Activated B cell treated with CpG ODN at 0.5 μM for 24 hours (primary cell): ENCODE measurements at regions not wholly inside any gene's neighbourhood (a gene's known extent, or its start where the extent isn't known, plus 50 kb on each side); places are given as distances from the start of the nearest gene placed in this dataset.

Experiments
- ATAC-seq: fragments of 200-7000 bp; cut with Tn5 transposase; one replicate; pipeline ENCODE4 v1.10.0; 2021; ENCODE audit warnings: low read depth, mild to moderate bottlenecking, moderate library complexity
- CTCF ChIA-PET: fragments of 350-600 bp; sonication (Branson Sonifier 250); formaldehyde crosslinking; loops from one replicate; lab custom pipeline; 2021; ENCODE audit warnings: antibody characterized with exemption; lab: Charles Lee
- POLR2A ChIA-PET: fragments of 350-600 bp; sonication (Branson Sonifier 250); formaldehyde crosslinking; loops from one replicate; lab custom pipeline; 2021; ENCODE audit warnings: antibody characterized with exemption; lab: Charles Lee
- DNase-seq: peaks from one replicate; pipeline ENCODE4 v3.0.0; 2022
- H3K27ac Mint-ChIP-seq: one replicate; pipeline ENCODE4 v1.8.0; 2020; ENCODE audit warnings: mixed read lengths
- H3K27me3 Mint-ChIP-seq: one replicate; pipeline ENCODE4 v1.8.0; 2021; ENCODE audit warnings: mixed read lengths
- H3K36me3 Mint-ChIP-seq: one replicate; pipeline ENCODE4 v1.8.0; 2021; ENCODE audit warnings: low read depth, mixed read lengths
- H3K4me1 Mint-ChIP-seq: one replicate; pipeline ENCODE4 v1.8.0; 2021; ENCODE audit warnings: mixed read lengths
- H3K4me3 Mint-ChIP-seq: one replicate; pipeline ENCODE4 v1.8.0; 2020; ENCODE audit warnings: mild to moderate bottlenecking, mixed read lengths
- H3K9me3 Mint-ChIP-seq: one replicate; pipeline ENCODE4 v1.8.0; 2020; ENCODE audit warnings: mixed read lengths
- intact Hi-C: fragments of 100-400 bp; cut with micrococcal nuclease; formaldehyde crosslinking; loops from one replicate; pipeline ENCODE4 v1.15.1; 2024
- TF ChIP-seq, protein P1 (sequence below): fragments of 200-600 bp; IDR thresholded peaks from one replicate; pipeline ENCODE4 v1.8.0; 2022; ENCODE audit warnings: antibody characterized with exemption, mild to moderate bottlenecking

DNA sequence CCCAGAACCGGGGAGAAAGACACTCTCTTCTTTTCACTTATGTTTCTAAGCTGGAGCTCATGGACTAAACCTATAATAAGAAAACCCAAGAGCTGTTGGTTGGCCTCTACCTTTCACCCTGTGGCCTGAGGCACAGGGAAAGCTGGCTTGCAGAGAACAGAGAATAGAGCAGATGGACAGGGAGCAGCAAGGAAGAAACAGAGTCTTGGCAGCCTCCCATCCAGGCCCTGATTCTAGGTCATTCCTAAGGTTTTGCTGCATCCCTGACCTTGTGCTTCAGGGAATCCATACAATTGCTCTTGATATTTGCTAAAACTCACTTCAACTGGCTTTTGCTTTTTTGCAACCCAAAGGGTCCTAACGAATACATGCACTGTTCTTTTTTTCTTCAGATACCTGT lies 87.8 kb downstream of the SMIM20 start:
- ATAC-seq (no peak), DNase-seq (no peak)
- TF ChIP-seq, protein P1, sequence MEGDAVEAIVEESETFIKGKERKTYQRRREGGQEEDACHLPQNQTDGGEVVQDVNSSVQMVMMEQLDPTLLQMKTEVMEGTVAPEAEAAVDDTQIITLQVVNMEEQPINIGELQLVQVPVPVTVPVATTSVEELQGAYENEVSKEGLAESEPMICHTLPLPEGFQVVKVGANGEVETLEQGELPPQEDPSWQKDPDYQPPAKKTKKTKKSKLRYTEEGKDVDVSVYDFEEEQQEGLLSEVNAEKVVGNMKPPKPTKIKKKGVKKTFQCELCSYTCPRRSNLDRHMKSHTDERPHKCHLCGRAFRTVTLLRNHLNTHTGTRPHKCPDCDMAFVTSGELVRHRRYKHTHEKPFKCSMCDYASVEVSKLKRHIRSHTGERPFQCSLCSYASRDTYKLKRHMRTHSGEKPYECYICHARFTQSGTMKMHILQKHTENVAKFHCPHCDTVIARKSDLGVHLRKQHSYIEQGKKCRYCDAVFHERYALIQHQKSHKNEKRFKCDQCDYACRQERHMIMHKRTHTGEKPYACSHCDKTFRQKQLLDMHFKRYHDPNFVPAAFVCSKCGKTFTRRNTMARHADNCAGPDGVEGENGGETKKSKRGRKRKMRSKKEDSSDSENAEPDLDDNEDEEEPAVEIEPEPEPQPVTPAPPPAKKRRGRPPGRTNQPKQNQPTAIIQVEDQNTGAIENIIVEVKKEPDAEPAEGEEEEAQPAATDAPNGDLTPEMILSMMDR = no peak
- Mint-ChIP-seq H3K27me3 (peaks cover 3% of the 10 kb centered on the region), H3K9me3 (no peaks in the 10 kb centered on the region), H3K27ac (no peak overlapping the region), H3K4me1 (no peaks in the 10 kb centered on the region), H3K4me3 (no peak overlapping the region), H3K36me3 (no peaks in the 10 kb centered on the region)
- ChIA-PET CTCF (interaction anchor here (1.2 kb wide), 1 partner anchor 14 kb away, joined by 3 read pairs; no protein-coding TSS in a partner anchor), POLR2A (no interaction called here)
- intact Hi-C loops = no loop called here

GRCh38 chr4:26003056-26003455 lies 89.0 kb downstream of the SMIM20 start:
- H3K4me1 Mint-ChIP-seq = no peaks in the 10 kb centered on the region
- no peak for DNase-seq
- no peaks in the 10 kb centered on the region for H3K9me3 Mint-ChIP-seq
- H3K27ac Mint-ChIP-seq = no peak overlapping the region
- POLR2A ChIA-PET = no interaction called here
- ATAC-seq = no peak
- TF ChIP-seq, protein P1 = no peak
- intact Hi-C loops = no loop called here
- CTCF ChIA-PET = no interaction called here
- no peaks in the 10 kb centered on the region for H3K36me3 Mint-ChIP-seq
- no peak overlapping the region for H3K4me3 Mint-ChIP-seq
- H3K27me3 Mint-ChIP-seq = peaks cover 3% of the 10 kb centered on the region

DNA sequence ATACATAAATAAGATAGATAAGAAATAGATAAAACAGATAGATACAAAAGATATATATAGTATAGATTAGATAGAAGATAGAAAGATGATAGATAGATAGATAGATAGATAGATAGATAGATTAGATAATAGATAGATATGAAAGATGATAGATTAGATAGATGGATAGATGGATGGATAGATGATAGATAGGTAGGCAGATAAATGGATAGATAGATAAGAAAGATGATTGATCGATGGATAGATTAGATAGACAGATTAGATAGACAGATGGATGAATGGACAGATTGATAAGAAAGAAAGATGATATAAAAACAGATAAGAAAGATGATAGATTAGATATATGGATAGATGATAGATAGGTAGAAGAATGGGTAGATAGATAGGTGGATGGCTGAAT lies 90.3 kb downstream of the SMIM20 start:
- CTCF ChIA-PET = interaction anchor here (0.9 kb wide), 1 partner anchor 17 kb away, joined by 3 read pairs; no protein-coding TSS in a partner anchor

GRCh38 chr4:26005764-26006163 lies 91.7 kb downstream of the SMIM20 start:
- POLR2A ChIA-PET = no interaction called here
- no peaks in the 10 kb centered on the region for H3K4me1 Mint-ChIP-seq

More for the DNA sequence above, 90.3 kb downstream of the SMIM20 start:
- POLR2A ChIA-PET = no interaction called here
- ATAC-seq (no peak), DNase-seq (no peak)
- Mint-ChIP-seq H3K9me3 (peaks cover 5% of the 10 kb centered on the region), H3K4me1 (no peaks in the 10 kb centered on the region), H3K27ac (no peak overlapping the region), H3K36me3 (no peaks in the 10 kb centered on the region), H3K27me3 (peaks cover 3% of the 10 kb centered on the region), H3K4me3 (no peak overlapping the region)
- TF ChIP-seq, protein P1 = no peak
- intact Hi-C loops = no loop called here

GRCh38 chr4:26008737-26009136 lies 94.7 kb downstream of the SMIM20 start:
- TF ChIP-seq, protein P1 = no peak
- no peak overlapping the region for H3K27ac Mint-ChIP-seq
- ChIA-PET CTCF (interaction anchor here (0.9 kb wide), 1 partner anchor 21 kb away, joined by 3 read pairs; no protein-coding TSS in a partner anchor), POLR2A (no interaction called here)
- H3K9me3 Mint-ChIP-seq = peaks cover 17% of the 10 kb centered on the region
- no peaks in the 10 kb centered on the region for H3K36me3 Mint-ChIP-seq
- peaks cover 18% of the 10 kb centered on the region for H3K27me3 Mint-ChIP-seq
- DNase-seq (no peak), ATAC-seq (no peak)
- intact Hi-C loops = no loop called here
- H3K4me1 Mint-ChIP-seq = no peaks in the 10 kb centered on the region
- no peak overlapping the region for H3K4me3 Mint-ChIP-seq

More at GRCh38 chr4:26005764-26006163, 91.7 kb downstream of the SMIM20 start:
- Mint-ChIP-seq H3K27me3 (peaks cover 8% of the 10 kb centered on the region), H3K27ac (no peak overlapping the region), H3K9me3 (peaks cover 14% of the 10 kb centered on the region), H3K36me3 (no peaks in the 10 kb centered on the region), H3K4me3 (no peak overlapping the region)
- ATAC-seq (no peak), DNase-seq (no peak)
- CTCF ChIA-PET = interaction anchor here (0.8 kb wide), 2 partner anchors 18 to 164 kb away, joined by 3 read pairs; no protein-coding TSS in a partner anchor
- intact Hi-C loops = no loop called here
- TF ChIP-seq, protein P1 = no peak
